ENCODE measurements at regions not wholly inside any gene's neighbourhood (a gene's known extent, or its start where the extent isn't known, plus 50 kb on each side); places are given as distances from the start of the nearest gene placed in this dataset.

- DNase-seq = no peak
These were observed 515.3 kb downstream of the EPHB1 start for GRCh38 chr3:135310317-135310716.

- no peak for DNase-seq
These were observed 516.6 kb downstream of the EPHB1 start for GRCh38 chr3:135311699-135312098.

GRCh38 chr3:135314237-135314636 is 519.2 kb downstream of the EPHB1 start:
- no peak for DNase-seq

GRCh38 chr3:135324301-135324700 is 529.2 kb downstream of the EPHB1 start:
- no peak for DNase-seq

GRCh38 chr3:135325096-135325495 is 530.0 kb downstream of the EPHB1 start:
- DNase-seq = peak; percentile 56

GRCh38 chr3:135325726-135326235 is 530.7 kb downstream of the EPHB1 start:
- peak; percentile 80 for DNase-seq

GRCh38 chr3:135326851-135327250 is 531.8 kb downstream of the EPHB1 start:
- DNase-seq = no peak

GRCh38 chr3:135328036-135328435 is 533.0 kb downstream of the EPHB1 start:
- DNase-seq = no peak

GRCh38 chr3:135329479-135329878 is 534.4 kb downstream of the EPHB1 start:
- no peak for DNase-seq

- no peak for DNase-seq
These were observed 542.1 kb downstream of the EPHB1 start for GRCh38 chr3:135337192-135337591.

GRCh38 chr3:135348690-135349089 is 553.6 kb downstream of the EPHB1 start:
- no peak for DNase-seq

GRCh38 chr3:135349254-135349948 is 554.3 kb downstream of the EPHB1 start:
- no peak for DNase-seq

- no peak for DNase-seq
These were observed 557.2 kb downstream of the EPHB1 start for GRCh38 chr3:135352213-135352612.

- no peak for DNase-seq
These were observed 567.8 kb downstream of the EPHB1 start for GRCh38 chr3:135362889-135363288.

GRCh38 chr3:135364676-135365075 is 569.6 kb downstream of the EPHB1 start:
- no peak for DNase-seq

- no peak for DNase-seq
These were observed 571.8 kb downstream of the EPHB1 start for GRCh38 chr3:135366816-135367215.

- DNase-seq = no peak
These were observed 573.3 kb downstream of the EPHB1 start for GRCh38 chr3:135368316-135368715.

GRCh38 chr3:135368781-135369180 is 573.7 kb downstream of the EPHB1 start:
- no peak for DNase-seq

GRCh38 chr3:135374571-135374970 is 579.5 kb downstream of the EPHB1 start:
- DNase-seq = no peak

- no peak for DNase-seq
These were observed 583.3 kb upstream of the PPP2R3A start for GRCh38 chr3:135382188-135382587.

- no peak for DNase-seq
These were observed 582.9 kb upstream of the PPP2R3A start for GRCh38 chr3:135382621-135383020.

GRCh38 chr3:135383301-135383700 is 582.2 kb upstream of the PPP2R3A start:
- no peak for DNase-seq

- DNase-seq = no peak
These were observed 573.4 kb upstream of the PPP2R3A start for GRCh38 chr3:135392151-135392550.

- no peak for DNase-seq
These were observed 572.4 kb upstream of the PPP2R3A start for GRCh38 chr3:135393159-135393558.

GRCh38 chr3:135393898-135394525 is 571.5 kb upstream of the PPP2R3A start:
- no peak for DNase-seq
